IMR-90 (cell line): ENCODE measurements at regions not wholly inside any gene's neighbourhood (a gene's known extent, or its start where the extent isn't known, plus 50 kb on each side); places are given as distances from the start of the nearest gene placed in this dataset.

ENCODE experiments used
- ATAC-seq: fragments of 200-7000 bp; cut with Tn5 transposase; 2 replicates; pipeline ENCODE4 v1.9.1; 2020; ENCODE audit warnings: low read depth, mild to moderate bottlenecking, moderate library complexity
- BruUV-seq: library from RNA; stranded (reverse); fragments of 400-500 nt; replicated peaks from 2 replicates; lab custom pipeline; 2021; lab: Mats Ljungman, UMichigan
- CTCF ChIA-PET: fragments of 300-600 bp; formaldehyde crosslinking; extraction: SDS; loops from one replicate; lab custom pipeline; 2021; ENCODE audit warnings: antibody characterized with exemption; lab: Yijun Ruan, JAX
- POLR2A ChIA-PET: fragments of 300-600 bp; sonication (Branson Sonifier 250); formaldehyde crosslinking; loops from one replicate; lab custom pipeline; 2022; ENCODE audit warnings: antibody characterized with exemption; ENCODE audit not compliant: unreplicated experiment; lab: Charles Lee
- DNase-seq: peaks from one replicate; pipeline ENCODE4 v3.0.0; 2013
- H2AFZ ChIP-seq: replicated peaks from 2 replicates; pipeline ENCODE3; 2013; ENCODE audit warnings: low read length, mild to moderate bottlenecking; ENCODE audit not compliant: poor library complexity
- H2AK5ac ChIP-seq: 2 replicates; pipeline ENCODE4 v1.6.1; 2013; ENCODE audit warnings: low read depth, low read length, inconsistent platforms
- H2AK9ac ChIP-seq: replicated peaks from 2 replicates; pipeline ENCODE3; 2013; ENCODE audit warnings: mild to moderate bottlenecking, low read depth, low read length, moderate library complexity; ENCODE audit not compliant: poor library complexity
- H2BK120ac ChIP-seq: 2 replicates; pipeline ENCODE4 v1.6.1; 2013; ENCODE audit warnings: low read depth, low read length, inconsistent platforms
- H2BK15ac ChIP-seq: 3 replicates; pipeline ENCODE4 v1.6.1; 2013; ENCODE audit warnings: low read depth, low read length, inconsistent platforms
- H2BK20ac ChIP-seq: 2 replicates; pipeline ENCODE4 v1.6.1; 2013; ENCODE audit warnings: low read depth, mild to moderate bottlenecking, inconsistent platforms, low read length, moderate library complexity
- H2BK5ac ChIP-seq: 2 replicates; pipeline ENCODE4 v1.6.1; 2013; ENCODE audit warnings: mild to moderate bottlenecking, low read depth, low read length, inconsistent platforms; ENCODE audit not compliant: poor library complexity, severe bottlenecking
- H3K14ac ChIP-seq: replicated peaks from 2 replicates; pipeline ENCODE4 v1.6.1; 2013; ENCODE audit warnings: low read depth, low read length, inconsistent platforms
- H3K18ac ChIP-seq: 2 replicates; pipeline ENCODE4 v1.6.1; 2013; ENCODE audit warnings: low read depth, low read length, control low read depth
- H3K23ac ChIP-seq: 2 replicates; pipeline ENCODE4 v1.6.1; 2013; ENCODE audit warnings: low read depth, low read length, inconsistent platforms
- H3K27ac ChIP-seq: 2 replicates; pipeline ENCODE4 v1.5.1; 2013; ENCODE audit warnings: mild to moderate bottlenecking, control low read depth, low read length; ENCODE audit not compliant: insufficient read depth
- H3K27me3 ChIP-seq: 2 replicates; pipeline ENCODE4 v1.6.1; 2013; ENCODE audit warnings: low read length; ENCODE audit not compliant: control insufficient read depth, insufficient read depth
- H3K36me3 ChIP-seq: 2 replicates; pipeline ENCODE4 v1.6.1; 2013; ENCODE audit warnings: low read length, mixed read lengths; ENCODE audit not compliant: control insufficient read depth, insufficient read depth
- H3K4ac ChIP-seq: 2 replicates; pipeline ENCODE4 v1.6.1; 2013; ENCODE audit warnings: low read depth, low read length, inconsistent platforms
- H3K4me1 ChIP-seq: 2 replicates; pipeline ENCODE4 v1.6.1; 2013; ENCODE audit warnings: low read length, mixed read lengths; ENCODE audit not compliant: control insufficient read depth, insufficient read depth
- H3K4me2 ChIP-seq: 2 replicates; pipeline ENCODE4 v1.6.1; 2013; ENCODE audit warnings: low read depth, mild to moderate bottlenecking, control low read depth, low read length, moderate library complexity
- H3K4me3 ChIP-seq: 2 replicates; pipeline ENCODE4 v1.5.1; 2013; ENCODE audit warnings: low read depth, mild to moderate bottlenecking, control low read depth, low read length, moderate library complexity; ENCODE audit not compliant: insufficient read depth
- H3K56ac ChIP-seq: 2 replicates; pipeline ENCODE4 v1.6.1; 2013; ENCODE audit warnings: low read length, inconsistent platforms; ENCODE audit not compliant: insufficient read depth; ENCODE audit errors: extremely low read depth
- H3K79me1 ChIP-seq, 2 experiments: 2 replicates each; pipeline ENCODE4 v1.6.1; 2013; ENCODE audit warnings: low read length in 2 of 2, inconsistent platforms in 1 of 2, low read depth in 1 of 2
- H3K9ac ChIP-seq: 2 replicates; pipeline ENCODE4 v1.6.1; 2013; ENCODE audit warnings: low read depth, low read length, control low read depth
- H3K9me1 ChIP-seq: 2 replicates; pipeline ENCODE4 v1.6.1; 2013; ENCODE audit warnings: low read length, inconsistent platforms; ENCODE audit not compliant: insufficient read depth
- H3K9me3 ChIP-seq: 2 replicates; pipeline ENCODE4 v1.6.1; 2013; ENCODE audit warnings: low read length; ENCODE audit not compliant: control insufficient read depth, insufficient read depth
- H4K20me1 ChIP-seq: 2 replicates; pipeline ENCODE4 v1.6.1; 2013; ENCODE audit warnings: low read length, inconsistent platforms; ENCODE audit not compliant: insufficient read depth
- H4K5ac ChIP-seq: 2 replicates; pipeline ENCODE4 v1.6.1; 2013; ENCODE audit warnings: mild to moderate bottlenecking, low read depth, low read length, control low read depth
- H4K8ac ChIP-seq, 2 experiments: 2 replicates each; pipeline ENCODE4 v1.6.1; 2013; ENCODE audit warnings: low read depth in 2 of 2, low read length in 2 of 2, control low read depth in 1 of 2, inconsistent platforms in 1 of 2
- H4K91ac ChIP-seq: 2 replicates; pipeline ENCODE4 v1.6.1; 2013; ENCODE audit warnings: low read depth, low read length, inconsistent platforms; ENCODE audit not compliant: insufficient read depth
- NFE2L2 ChIP-seq: fragments of 150-350 bp; IDR thresholded peaks from 2 replicates; pipeline ENCODE4 v1.6.1; 2016; ENCODE audit warnings: low read depth, mild to moderate bottlenecking, low read length
- dilution Hi-C: fragments of 300-500 bp; cut with HindIII; formaldehyde crosslinking; loops from one replicate; pipeline ENCODE4 v1.14.3; 2018; ENCODE audit warnings: low sequenced_read_pairs; ENCODE audit not compliant: unreplicated experiment
- in situ Hi-C: fragments of 300-500 bp; cut with MboI; formaldehyde crosslinking; loops from 3 replicates; pipeline ENCODE4 v1.14.3; 2019; ENCODE audit warnings: low sequenced_read_pairs, inconsistent platforms, mixed read lengths
- intact Hi-C: fragments of 100-400 bp; cut with micrococcal nuclease; formaldehyde crosslinking; loops from 2 replicates; pipeline ENCODE4 v1.10.0; 2022

GRCh38 chr3:181133832-181134231, 144.3 kb upstream of the DNAJC19 start:
- Histone ChIP-seq H3K9ac (no peak overlapping the region), H2AK5ac (no peak overlapping the region), H3K9me1 (no peaks in the 10 kb centered on the region), H4K5ac (no peak overlapping the region), H3K4ac (no peak overlapping the region), H3K27me3 (no peaks in the 10 kb centered on the region), H3K4me2 (no peak overlapping the region), H3K9me3 (peaks cover 5% of the 10 kb centered on the region), H4K91ac (no peak overlapping the region), H2AFZ (no peak overlapping the region), H3K36me3 (no peaks in the 10 kb centered on the region), H3K23ac (no peak overlapping the region), H3K18ac (no peak overlapping the region), H2BK20ac (no peak overlapping the region), H2BK120ac (no peak overlapping the region), H3K4me3 (no peak overlapping the region), H4K8ac (no peak overlapping the region), H3K27ac (no peak overlapping the region), H3K79me1 (no peaks in the 10 kb centered on the region), H2BK15ac (no peak overlapping the region), H3K14ac (no peak overlapping the region), H3K56ac (no peak overlapping the region), H2BK5ac (no peak overlapping the region), H3K4me1 (no peaks in the 10 kb centered on the region), H4K20me1 (no peaks in the 10 kb centered on the region), H2AK9ac (no peak overlapping the region)
- CTCF ChIA-PET = no interaction called here
- ATAC-seq (no peak), DNase-seq (no peak)
- no TSS peak for BruUV-seq
- intact Hi-C loops = no loop called here
- TF ChIP-seq NFE2L2 = no peak
- dilution Hi-C loops = no loop called here
- in situ Hi-C loops = no loop called here
- POLR2A ChIA-PET = no interaction called here
